ENCODE measurements at regions not wholly inside any gene's neighbourhood (a gene's known extent, or its start where the extent isn't known, plus 50 kb on each side); places are given as distances from the start of the nearest gene placed in this dataset.

- no peak for FAIRE-seq
- Histone ChIP-seq H3K4ac (replicated peaks; ENCODE audit: insufficient read length, low read depth, low read length) (no peak overlapping the region), H3K18ac (ENCODE audit: extremely low read depth, low read length) (no peak overlapping the region), H3K79me2 (ENCODE audit: control insufficient read depth in 1 of 2, insufficient read depth in 2 of 2, low read length in 2 of 2) (no peaks in the 10 kb centered on the region), H2BK20ac (ENCODE audit: low read length) (no peak overlapping the region), H4K5ac (ENCODE audit: insufficient read length, low read depth, low read length) (no peak overlapping the region), H2BK5ac (ENCODE audit: low read depth, low read length) (no peak overlapping the region), H4K20me1 (replicated peaks in 1 of 2; ENCODE audit: control insufficient read depth in 1 of 2, insufficient read depth in 2 of 2, low read length in 2 of 2) (no peaks in the 10 kb centered on the region), H2BK120ac (replicated peaks; ENCODE audit: low read depth, low read length) (no peak overlapping the region), H4K91ac (replicated peaks; ENCODE audit: insufficient read length, low read length) (no peak overlapping the region), H2BK12ac (ENCODE audit: low read depth, low read length) (no peak overlapping the region), H3K27me3 (replicated peaks in 1 of 4; ENCODE audit: control insufficient read depth in 3 of 4, extremely low read depth in 1 of 4, insufficient read depth in 3 of 4, low read length in 3 of 4) (no peaks in the 10 kb centered on the region), H3K14ac (ENCODE audit: insufficient read length) (no peak overlapping the region), H2AK5ac (ENCODE audit: low read depth, low read length) (no peak overlapping the region; the same call in 1 of the 2 replicates), H3K9ac (replicated peaks in 1 of 4; ENCODE audit: extremely low read depth in 1 of 4, low read depth in 3 of 4, low read length in 3 of 4) (no peak overlapping the region), H3K4me2 (ENCODE audit: insufficient read depth in 1 of 2, low read depth in 2 of 2, low read length in 2 of 2) (no peak overlapping the region), H3K79me1 (ENCODE audit: low read depth, low read length) (no peaks in the 10 kb centered on the region; the same call in 1 of the 2 replicates), H3K27ac (ENCODE audit: low read depth, low read length) (no peak overlapping the region), H3K23ac (ENCODE audit: insufficient read length) (no peak overlapping the region), H3K56ac (replicated peaks; ENCODE audit: insufficient read length, low read depth, low read length) (no peak overlapping the region), H4K8ac (ENCODE audit: extremely low read depth, insufficient read depth, low read length) (no peak overlapping the region), H2BK15ac (ENCODE audit: low read length) (no peak overlapping the region), H3K4me3 (ENCODE audit: extremely low read depth in 1 of 4, insufficient read depth in 2 of 4, low read depth in 3 of 4, low read length in 4 of 4) (no peak overlapping the region), H2AFZ (ENCODE audit: low read length) (no peak overlapping the region), H3K9me3 (ENCODE audit: insufficient read depth in 2 of 2, low read depth in 1 of 2, low read length in 1 of 2) (no peaks in the 10 kb centered on the region), H3K23me2 (ENCODE audit: low read depth, low read length) (no peaks in the 10 kb centered on the region), H3K4me1 (replicated peaks in 1 of 4; ENCODE audit: control insufficient read depth in 3 of 4, insufficient read depth in 4 of 4, low read length in 3 of 4) (no peaks in the 10 kb centered on the region), H3K36me3 (ENCODE audit: control insufficient read depth in 2 of 4, insufficient read depth in 4 of 4, low read length in 3 of 4) (no peaks in the 10 kb centered on the region)
- TF ChIP-seq TAF1 (IDR thresholded peaks at IDR 0.05; ENCODE audit: low read depth, low read length) (no peak), CTCF (IDR thresholded peaks at IDR 0.05; ENCODE audit: control extremely low read depth in 1 of 3, insufficient read depth in 1 of 3, low read depth in 1 of 3, low read length in 3 of 3) (no peak), CBX8 (IDR thresholded peaks at IDR 0.05; ENCODE audit: borderline replicate concordance, low read depth, low read length) (no peak), BRCA1 (IDR thresholded peaks at IDR 0.05; ENCODE audit: low read depth, low read length) (no peak), BCL11A (IDR thresholded peaks at IDR 0.05; ENCODE audit: low read depth in 2 of 2, low read length in 2 of 2) (no peak)
- CTCF ChIA-PET (ENCODE audit: partially characterized antibody) = interaction anchor here (0.6 to 8.2 kb wide), 13 partner anchors 9 to 218 kb away, joined by 3 to 73 read pairs (median 6); no protein-coding TSS in a partner anchor
- 91% methylated on average over 6 of the region's 6 CpGs; no CpG with 5 or more reads in 1 of the 2 experiments for WGBS, 2 experiments (ENCODE audit: extremely low coverage in 1 of 2, insufficient coverage in 1 of 2, insufficient read length in 1 of 2, insufficient replicate concordance in 2 of 2, low coverage in 1 of 2, low lambda C conversion rate in 2 of 2, missing lambda C conversion rate in 1 of 2)
- POLR2A ChIA-PET (ENCODE audit: partially characterized antibody) = interaction anchor here (1.5 kb wide), 1 partner anchor 9 kb away, joined by 4 read pairs; no protein-coding TSS in a partner anchor
- no peak for DNase-seq (ENCODE audit: low read depth in 1 of 2, low spot score in 2 of 2)
Measured at GRCh38 chr14:100434911-100435438, 111.8 kb downstream of the SLC25A47 start.

Measured in H1 (cell line).